IMR-90 (cell line): ENCODE measurements at regions not wholly inside any gene's neighbourhood (a gene's known extent, or its start where the extent isn't known, plus 50 kb on each side); places are given as distances from the start of the nearest gene placed in this dataset.

Source experiments
- BHLHE40 ChIP-seq: fragments of 150-350 bp; IDR thresholded peaks from 2 replicates; pipeline ENCODE4 v1.6.1; 2016; ENCODE audit warnings: mild to moderate bottlenecking, low read depth, low read length
- CTCF ChIP-seq: conservative IDR thresholded peaks from 2 replicates; pipeline ENCODE4 v1.5.1; 2012; ENCODE audit warnings: mild to moderate bottlenecking, low read depth, low read length, improper control_type of control experiment
- FOS ChIP-seq: fragments of 150-350 bp; IDR thresholded peaks from 2 replicates; pipeline ENCODE4 v1.6.1; 2016; ENCODE audit warnings: low read depth, low read length
- MAZ ChIP-seq: IDR thresholded peaks from 2 replicates; pipeline ENCODE4 v1.6.1; 2012; ENCODE audit warnings: low read depth, mild to moderate bottlenecking, low read length, improper control_type of control experiment, moderate library complexity, borderline replicate concordance

- TF ChIP-seq CTCF (no peak), BHLHE40 (no peak), MAZ (no peak), FOS (no peak)
Observed at GRCh38 chr16:72471317-72471924, 299.5 kb upstream of the PMFBP1 start.
